HUES48 (cell line): ENCODE measurements at regions not wholly inside any gene's neighbourhood (a gene's known extent, or its start where the extent isn't known, plus 50 kb on each side); places are given as distances from the start of the nearest gene placed in this dataset.

Experiments used
- H3K27ac ChIP-seq: one replicate; pipeline ENCODE4 v1.7.0; 2013; ENCODE audit warnings: low read depth, low read length, inconsistent platforms
- H3K27me3 ChIP-seq: 2 replicates; pipeline ENCODE4 v1.6.1; 2013; ENCODE audit warnings: mild to moderate bottlenecking, low read length; ENCODE audit not compliant: control insufficient read depth, insufficient read depth
- H3K36me3 ChIP-seq: 2 replicates; pipeline ENCODE4 v1.6.1; 2013; ENCODE audit warnings: low read length; ENCODE audit not compliant: control insufficient read depth, insufficient read depth
- H3K4me1 ChIP-seq: 2 replicates; pipeline ENCODE4 v1.6.1; 2013; ENCODE audit warnings: mild to moderate bottlenecking, low read length; ENCODE audit not compliant: control insufficient read depth, insufficient read depth
- H3K4me3 ChIP-seq: 2 replicates; pipeline ENCODE4 v1.5.1; 2013; ENCODE audit warnings: mild to moderate bottlenecking, low read depth, low read length
- H3K9ac ChIP-seq: 2 replicates; pipeline ENCODE4 v1.6.1; 2013; ENCODE audit warnings: mild to moderate bottlenecking, low read depth, low read length, moderate library complexity
- H3K9me3 ChIP-seq: 2 replicates; pipeline ENCODE4 v1.6.1; 2013; ENCODE audit warnings: low read length; ENCODE audit not compliant: control insufficient read depth, insufficient read depth

GRCh38 chr2:14350856-14351255 is 281.7 kb upstream of the LRATD1 start:
- Histone ChIP-seq H3K36me3 (no peaks in the 10 kb centered on the region), H3K9ac (no peak overlapping the region), H3K4me1 (peaks cover 3% of the 10 kb centered on the region; the same call in 1 of the 2 replicates), H3K27ac (no peak overlapping the region), H3K4me3 (no peak overlapping the region), H3K9me3 (no peaks in the 10 kb centered on the region), H3K27me3 (no peaks in the 10 kb centered on the region)

- peaks cover 3% of the 10 kb centered on the region; the same call in 1 of the 2 replicates for H3K4me1 ChIP-seq
- H3K36me3 ChIP-seq: no peaks in the 10 kb centered on the region
- H3K9ac ChIP-seq: no peak overlapping the region
- no peak overlapping the region for H3K27ac ChIP-seq
- H3K27me3 ChIP-seq: no peaks in the 10 kb centered on the region
- no peaks in the 10 kb centered on the region for H3K9me3 ChIP-seq
- H3K4me3 ChIP-seq: no peak overlapping the region
Observed at GRCh38 chr2:14352067-14352466, 280.4 kb upstream of the LRATD1 start.

GRCh38 chr2:14354231-14354630 is 278.3 kb upstream of the LRATD1 start:
- Histone ChIP-seq H3K9me3 (no peaks in the 10 kb centered on the region), H3K9ac (no peak overlapping the region), H3K27me3 (no peaks in the 10 kb centered on the region), H3K4me1 (peaks cover 3% of the 10 kb centered on the region; the same call in 1 of the 2 replicates), H3K36me3 (no peaks in the 10 kb centered on the region), H3K27ac (no peak overlapping the region), H3K4me3 (no peak overlapping the region)

GRCh38 chr2:14355102-14355501 is 277.4 kb upstream of the LRATD1 start:
- Histone ChIP-seq H3K4me3 (no peak overlapping the region), H3K36me3 (no peaks in the 10 kb centered on the region), H3K9me3 (no peaks in the 10 kb centered on the region), H3K27me3 (no peaks in the 10 kb centered on the region), H3K4me1 (peaks cover 3% of the 10 kb centered on the region; the same call in 1 of the 2 replicates), H3K27ac (no peak overlapping the region), H3K9ac (no peak overlapping the region)

- Histone ChIP-seq H3K27ac (no peak overlapping the region), H3K9me3 (no peaks in the 10 kb centered on the region), H3K4me3 (no peak overlapping the region), H3K9ac (no peak overlapping the region), H3K36me3 (no peaks in the 10 kb centered on the region), H3K27me3 (no peaks in the 10 kb centered on the region), H3K4me1 (peaks cover 2% of the 10 kb centered on the region; the same call in 1 of the 2 replicates)
Observed at GRCh38 chr2:14358339-14358738, 274.2 kb upstream of the LRATD1 start.

- Histone ChIP-seq H3K4me3 (no peak overlapping the region), H3K36me3 (no peaks in the 10 kb centered on the region), H3K27ac (no peak overlapping the region), H3K4me1 (no peaks in the 10 kb centered on the region), H3K9ac (no peak overlapping the region), H3K27me3 (no peaks in the 10 kb centered on the region), H3K9me3 (no peaks in the 10 kb centered on the region)
Observed at GRCh38 chr2:14358774-14359173, 273.7 kb upstream of the LRATD1 start.

GRCh38 chr2:14363137-14363536 is 269.4 kb upstream of the LRATD1 start:
- no peak overlapping the region for H3K9ac ChIP-seq
- H3K4me1 ChIP-seq: no peaks in the 10 kb centered on the region
- H3K4me3 ChIP-seq: no peak overlapping the region
- H3K27me3 ChIP-seq: no peaks in the 10 kb centered on the region
- no peaks in the 10 kb centered on the region for H3K36me3 ChIP-seq
- H3K27ac ChIP-seq: no peak overlapping the region
- H3K9me3 ChIP-seq: no peaks in the 10 kb centered on the region

GRCh38 chr2:14363976-14364375 is 268.5 kb upstream of the LRATD1 start:
- H3K27me3 ChIP-seq: no peaks in the 10 kb centered on the region
- H3K4me1 ChIP-seq: no peaks in the 10 kb centered on the region
- no peak overlapping the region for H3K27ac ChIP-seq
- no peaks in the 10 kb centered on the region for H3K9me3 ChIP-seq
- no peak overlapping the region for H3K4me3 ChIP-seq
- no peaks in the 10 kb centered on the region for H3K36me3 ChIP-seq
- no peak overlapping the region for H3K9ac ChIP-seq

GRCh38 chr2:14364471-14364870 is 268.0 kb upstream of the LRATD1 start:
- H3K9me3 ChIP-seq: no peaks in the 10 kb centered on the region
- H3K27ac ChIP-seq: no peak overlapping the region
- no peaks in the 10 kb centered on the region for H3K4me1 ChIP-seq
- no peaks in the 10 kb centered on the region for H3K36me3 ChIP-seq
- no peaks in the 10 kb centered on the region for H3K27me3 ChIP-seq
- no peak overlapping the region for H3K9ac ChIP-seq
- no peak overlapping the region for H3K4me3 ChIP-seq

- H3K36me3 ChIP-seq: no peaks in the 10 kb centered on the region
- H3K9me3 ChIP-seq: no peaks in the 10 kb centered on the region
- no peak overlapping the region for H3K27ac ChIP-seq
- no peak overlapping the region for H3K4me3 ChIP-seq
- no peak overlapping the region for H3K9ac ChIP-seq
- H3K27me3 ChIP-seq: no peaks in the 10 kb centered on the region
- H3K4me1 ChIP-seq: no peaks in the 10 kb centered on the region
Observed at GRCh38 chr2:14385043-14385442, 247.5 kb upstream of the LRATD1 start.

GRCh38 chr2:14387332-14387731 is 245.2 kb upstream of the LRATD1 start:
- Histone ChIP-seq H3K9ac (no peak overlapping the region), H3K27ac (no peak overlapping the region), H3K4me1 (no peaks in the 10 kb centered on the region), H3K27me3 (no peaks in the 10 kb centered on the region), H3K9me3 (no peaks in the 10 kb centered on the region), H3K36me3 (no peaks in the 10 kb centered on the region), H3K4me3 (no peak overlapping the region)

GRCh38 chr2:14388724-14389123 is 243.8 kb upstream of the LRATD1 start:
- no peak overlapping the region for H3K9ac ChIP-seq

More at GRCh38 chr2:14388724-14389123, 243.8 kb upstream of the LRATD1 start:
- H3K4me3 ChIP-seq: no peak overlapping the region
- H3K27me3 ChIP-seq: no peaks in the 10 kb centered on the region
- no peaks in the 10 kb centered on the region for H3K4me1 ChIP-seq
- H3K9me3 ChIP-seq: no peaks in the 10 kb centered on the region
- no peak overlapping the region for H3K27ac ChIP-seq
- no peaks in the 10 kb centered on the region for H3K36me3 ChIP-seq
